ENCODE measurements at regions not wholly inside any gene's neighbourhood (a gene's known extent, or its start where the extent isn't known, plus 50 kb on each side); places are given as distances from the start of the nearest gene placed in this dataset.

DNA sequence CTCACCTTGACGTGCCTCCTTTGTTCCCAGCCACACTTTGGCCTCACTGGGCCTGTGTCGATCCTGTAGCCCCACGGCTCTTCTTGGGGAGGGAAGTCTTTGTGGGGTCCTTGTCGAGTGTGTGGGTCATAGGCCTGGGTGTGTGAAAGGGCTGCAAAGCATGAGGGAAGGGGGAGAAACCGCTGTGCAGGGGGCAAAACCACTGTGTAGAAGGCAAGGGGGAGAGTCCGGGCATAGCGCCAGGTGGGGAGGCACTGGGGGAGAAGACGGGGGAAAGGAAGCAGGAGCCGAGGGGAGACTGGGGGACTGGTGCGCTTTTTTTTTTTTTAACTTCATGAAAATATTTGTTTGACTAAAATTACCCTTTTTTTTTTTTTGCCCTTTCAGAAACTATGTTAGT lies 65.1 kb upstream of the RASD2 start:
- H3K27me3 ChIP-seq (ENCODE audit: insufficient read depth, low read depth, low read length), result no peaks in the 10 kb centered on the region
- H3F3A ChIP-seq (ENCODE audit: insufficient read depth, low read length, poor library complexity, severe bottlenecking), result no peaks in the 10 kb centered on the region
- no peak overlapping the region for H3K4me2 ChIP-seq (ENCODE audit: low read length)
- TF ChIP-seq TAF1 (IDR thresholded peaks at IDR 0.05; ENCODE audit: low read depth), result no peak
- TF ChIP-seq, protein P1, sequence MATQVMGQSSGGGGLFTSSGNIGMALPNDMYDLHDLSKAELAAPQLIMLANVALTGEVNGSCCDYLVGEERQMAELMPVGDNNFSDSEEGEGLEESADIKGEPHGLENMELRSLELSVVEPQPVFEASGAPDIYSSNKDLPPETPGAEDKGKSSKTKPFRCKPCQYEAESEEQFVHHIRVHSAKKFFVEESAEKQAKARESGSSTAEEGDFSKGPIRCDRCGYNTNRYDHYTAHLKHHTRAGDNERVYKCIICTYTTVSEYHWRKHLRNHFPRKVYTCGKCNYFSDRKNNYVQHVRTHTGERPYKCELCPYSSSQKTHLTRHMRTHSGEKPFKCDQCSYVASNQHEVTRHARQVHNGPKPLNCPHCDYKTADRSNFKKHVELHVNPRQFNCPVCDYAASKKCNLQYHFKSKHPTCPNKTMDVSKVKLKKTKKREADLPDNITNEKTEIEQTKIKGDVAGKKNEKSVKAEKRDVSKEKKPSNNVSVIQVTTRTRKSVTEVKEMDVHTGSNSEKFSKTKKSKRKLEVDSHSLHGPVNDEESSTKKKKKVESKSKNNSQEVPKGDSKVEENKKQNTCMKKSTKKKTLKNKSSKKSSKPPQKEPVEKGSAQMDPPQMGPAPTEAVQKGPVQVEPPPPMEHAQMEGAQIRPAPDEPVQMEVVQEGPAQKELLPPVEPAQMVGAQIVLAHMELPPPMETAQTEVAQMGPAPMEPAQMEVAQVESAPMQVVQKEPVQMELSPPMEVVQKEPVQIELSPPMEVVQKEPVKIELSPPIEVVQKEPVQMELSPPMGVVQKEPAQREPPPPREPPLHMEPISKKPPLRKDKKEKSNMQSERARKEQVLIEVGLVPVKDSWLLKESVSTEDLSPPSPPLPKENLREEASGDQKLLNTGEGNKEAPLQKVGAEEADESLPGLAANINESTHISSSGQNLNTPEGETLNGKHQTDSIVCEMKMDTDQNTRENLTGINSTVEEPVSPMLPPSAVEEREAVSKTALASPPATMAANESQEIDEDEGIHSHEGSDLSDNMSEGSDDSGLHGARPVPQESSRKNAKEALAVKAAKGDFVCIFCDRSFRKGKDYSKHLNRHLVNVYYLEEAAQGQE (IDR thresholded peaks at IDR 0.05; ENCODE audit: borderline replicate concordance), result no peak
- no peak overlapping the region for H2AFZ ChIP-seq (ENCODE audit: low read depth, low read length)
- no peak overlapping the region for H3K27ac ChIP-seq (ENCODE audit: low read length)
- no peaks in the 10 kb centered on the region for H3K36me3 ChIP-seq (ENCODE audit: insufficient read depth, low read length)
- H3K9me2 ChIP-seq (ENCODE audit: insufficient read depth, low read length), result no peaks in the 10 kb centered on the region
- H4K20me1 ChIP-seq (ENCODE audit: insufficient read depth), result no peaks in the 10 kb centered on the region
- H3K4me3 ChIP-seq (ENCODE audit: low read length), result no peak overlapping the region
- no peaks in the 10 kb centered on the region for H3K9me3 ChIP-seq (ENCODE audit: low read length)
- no peaks in the 10 kb centered on the region for H3K79me2 ChIP-seq (replicated peaks; ENCODE audit: insufficient read depth, low read length)
- no peak overlapping the region for H3K9ac ChIP-seq (ENCODE audit: low read length)

DNA sequence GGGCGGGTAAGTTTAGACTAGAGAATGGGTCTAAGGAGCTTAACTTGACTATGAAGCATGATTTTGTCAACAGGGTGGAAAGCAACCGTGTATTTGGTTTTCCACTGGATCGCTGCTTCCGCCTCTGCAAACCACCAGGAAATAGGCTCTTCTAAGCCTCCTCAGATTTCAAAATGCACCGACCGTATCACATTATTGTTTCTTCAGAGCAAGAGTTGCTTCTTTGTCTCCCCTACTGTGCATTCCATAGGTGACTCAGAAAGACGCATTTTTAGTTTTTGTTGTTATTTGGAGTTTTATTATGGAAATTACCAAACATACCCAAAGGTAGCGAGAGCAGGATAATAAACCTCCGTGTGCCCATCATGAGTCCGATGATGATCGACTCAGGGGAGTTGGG lies 64.3 kb upstream of the RASD2 start:
- Histone ChIP-seq H3K9me3 (ENCODE audit: low read length) (no peaks in the 10 kb centered on the region), H3K9me2 (ENCODE audit: insufficient read depth, low read length) (no peaks in the 10 kb centered on the region), H3K36me3 (ENCODE audit: insufficient read depth, low read length) (no peaks in the 10 kb centered on the region), H3K27me3 (ENCODE audit: insufficient read depth, low read depth, low read length) (no peaks in the 10 kb centered on the region), H3K4me3 (ENCODE audit: low read length) (no peak overlapping the region), H3K27ac (ENCODE audit: low read length) (no peak overlapping the region), H4K20me1 (ENCODE audit: insufficient read depth) (no peaks in the 10 kb centered on the region), H3K9ac (ENCODE audit: low read length) (no peak overlapping the region), H3K79me2 (replicated peaks; ENCODE audit: insufficient read depth, low read length) (no peaks in the 10 kb centered on the region), H3F3A (ENCODE audit: insufficient read depth, low read length, poor library complexity, severe bottlenecking) (no peaks in the 10 kb centered on the region), H2AFZ (ENCODE audit: low read depth, low read length) (no peak overlapping the region), H3K4me2 (ENCODE audit: low read length) (no peak overlapping the region)
- TF ChIP-seq, protein P2, sequence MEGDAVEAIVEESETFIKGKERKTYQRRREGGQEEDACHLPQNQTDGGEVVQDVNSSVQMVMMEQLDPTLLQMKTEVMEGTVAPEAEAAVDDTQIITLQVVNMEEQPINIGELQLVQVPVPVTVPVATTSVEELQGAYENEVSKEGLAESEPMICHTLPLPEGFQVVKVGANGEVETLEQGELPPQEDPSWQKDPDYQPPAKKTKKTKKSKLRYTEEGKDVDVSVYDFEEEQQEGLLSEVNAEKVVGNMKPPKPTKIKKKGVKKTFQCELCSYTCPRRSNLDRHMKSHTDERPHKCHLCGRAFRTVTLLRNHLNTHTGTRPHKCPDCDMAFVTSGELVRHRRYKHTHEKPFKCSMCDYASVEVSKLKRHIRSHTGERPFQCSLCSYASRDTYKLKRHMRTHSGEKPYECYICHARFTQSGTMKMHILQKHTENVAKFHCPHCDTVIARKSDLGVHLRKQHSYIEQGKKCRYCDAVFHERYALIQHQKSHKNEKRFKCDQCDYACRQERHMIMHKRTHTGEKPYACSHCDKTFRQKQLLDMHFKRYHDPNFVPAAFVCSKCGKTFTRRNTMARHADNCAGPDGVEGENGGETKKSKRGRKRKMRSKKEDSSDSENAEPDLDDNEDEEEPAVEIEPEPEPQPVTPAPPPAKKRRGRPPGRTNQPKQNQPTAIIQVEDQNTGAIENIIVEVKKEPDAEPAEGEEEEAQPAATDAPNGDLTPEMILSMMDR (IDR thresholded peaks at IDR 0.05; ENCODE audit: poor library complexity, severe bottlenecking), result no peak
- TF ChIP-seq SMC3 (conservative IDR thresholded peaks at IDR 0.05; ENCODE audit: poor library complexity) (no peak), MXI1 (conservative IDR thresholded peaks at IDR 0.05; ENCODE audit: poor library complexity, severe bottlenecking) (no peak), EZH2 (IDR thresholded peaks at IDR 0.05; ENCODE audit: borderline replicate concordance, insufficient read depth, low read length, poor library complexity, severe bottlenecking) (no peak), EP300 (conservative IDR thresholded peaks at IDR 0.05; ENCODE audit: poor library complexity, severe bottlenecking) (no peak), RAD21 (conservative IDR thresholded peaks at IDR 0.05) (no peak), POLR2AphosphoS5 (IDR thresholded peaks at IDR 0.05) (no peak)

Measured in neural cell (in vitro differentiated cells).